Brain microvascular endothelial cell (primary cell): ENCODE measurements at regions not wholly inside any gene's neighbourhood (a gene's known extent, or its start where the extent isn't known, plus 50 kb on each side); places are given as distances from the start of the nearest gene placed in this dataset.
A peak's percentile ranks its signal among the peaks of the same experiment; 100 is the strongest.

ENCODE experiments used
- DNase-seq: peaks from one replicate; pipeline ENCODE4 v3.0.0-alpha.2; 2020
- H3K27ac ChIP-seq: fragments of 250-450 bp; sonication (Bioruptor Pico); 2 replicates; pipeline ENCODE4 v1.5.1; 2020; ENCODE audit warnings: mild to moderate bottlenecking, moderate library complexity
- H3K27me3 ChIP-seq: fragments of 250-450 bp; sonication (Bioruptor Pico); replicated peaks from 2 replicates; pipeline ENCODE4 v1.5.1; 2020; ENCODE audit warnings: mild to moderate bottlenecking
- H3K36me3 ChIP-seq: fragments of 250-450 bp; sonication (Bioruptor Pico); replicated peaks from 2 replicates; pipeline ENCODE4 v1.5.1; 2020; ENCODE audit warnings: mild to moderate bottlenecking
- H3K4me3 ChIP-seq: 2 replicates; pipeline ENCODE4 v1.5.1; 2011; ENCODE audit warnings: low read depth, mild to moderate bottlenecking, control low read depth, low read length, moderate library complexity
- CTCF ChIP-seq: IDR thresholded peaks from 2 replicates; pipeline ENCODE4 v1.5.1; 2011; ENCODE audit warnings: low read depth, mild to moderate bottlenecking, moderate library complexity, low read length, control low read depth, inconsistent platforms; ENCODE audit errors: missing control alignments
- in situ Hi-C: cut with HindIII; loops from 2 replicates; pipeline ENCODE4 v1.10.0; 2017; ENCODE audit warnings: low sequenced_read_pairs, low pct_ligation_motif_present

- TF ChIP-seq CTCF = no peak
- H3K27ac ChIP-seq = no peak overlapping the region
- no peaks in the 10 kb centered on the region for H3K27me3 ChIP-seq
- no peaks in the 10 kb centered on the region for H3K36me3 ChIP-seq
- DNase-seq = no peak
- H3K4me3 ChIP-seq = no peak overlapping the region
- in situ Hi-C loops = no loop called here
Observed at GRCh38 chr1:177784936-177785335, 184.9 kb downstream of the SEC16B start.

- DNase-seq = no peak
- Histone ChIP-seq H3K4me3 (no peak overlapping the region), H3K27ac (no peak overlapping the region), H3K27me3 (no peaks in the 10 kb centered on the region), H3K36me3 (no peaks in the 10 kb centered on the region)
- in situ Hi-C loops = no loop called here
- no peak for TF ChIP-seq CTCF
Observed at GRCh38 chr1:177784409-177784808, 185.4 kb downstream of the SEC16B start.

GRCh38 chr1:177783051-177783450 lies 186.8 kb downstream of the SEC16B start:
- Histone ChIP-seq H3K27me3 (no peaks in the 10 kb centered on the region), H3K4me3 (no peak overlapping the region), H3K27ac (no peak overlapping the region), H3K36me3 (no peaks in the 10 kb centered on the region)
- in situ Hi-C loops = no loop called here
- peak; percentile 31 for TF ChIP-seq CTCF
- DNase-seq = no peak

- no peak overlapping the region for H3K27ac ChIP-seq
- peak; percentile 68 for TF ChIP-seq CTCF
- peak; percentile 52 for DNase-seq
- in situ Hi-C loops = no loop called here
- no peaks in the 10 kb centered on the region for H3K36me3 ChIP-seq
- H3K4me3 ChIP-seq = no peak overlapping the region
- H3K27me3 ChIP-seq = no peaks in the 10 kb centered on the region
Observed at GRCh38 chr1:177780096-177780700, 189.7 kb downstream of the SEC16B start.

- Histone ChIP-seq H3K4me3 (no peak overlapping the region), H3K27ac (no peak overlapping the region), H3K27me3 (no peaks in the 10 kb centered on the region), H3K36me3 (no peaks in the 10 kb centered on the region)
- TF ChIP-seq CTCF = no peak
- no peak for DNase-seq
- in situ Hi-C loops = no loop called here
Observed at GRCh38 chr1:177779166-177779965, 190.5 kb downstream of the SEC16B start.
